ENCODE measurements at regions not wholly inside any gene's neighbourhood (a gene's known extent, or its start where the extent isn't known, plus 50 kb on each side); places are given as distances from the start of the nearest gene placed in this dataset.

DNA sequence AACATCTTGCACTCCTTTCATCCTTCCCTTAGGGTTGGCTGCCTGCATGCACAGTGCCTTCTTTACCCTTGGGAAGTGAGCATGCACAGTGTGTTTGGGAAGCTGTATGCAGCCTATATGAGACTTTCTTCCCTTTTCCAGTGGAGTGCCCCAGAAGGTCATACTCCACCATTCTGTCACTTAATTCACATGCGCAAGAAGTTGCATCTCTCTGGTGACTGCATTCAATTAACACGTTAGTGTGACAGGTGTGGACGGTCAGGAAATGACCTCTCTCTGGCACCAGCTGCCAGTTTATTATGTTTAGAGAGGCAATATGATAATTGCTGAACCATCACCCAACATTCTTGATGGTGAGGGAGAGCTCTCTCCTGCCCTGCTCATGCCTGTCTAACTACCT, 770.0 kb downstream of the FLRT2 start:
- Histone ChIP-seq H3K9me3 (ENCODE audit: control insufficient read depth, low read length) (no peaks in the 10 kb centered on the region), H3K27ac (ENCODE audit: low read depth, low read length, severe bottlenecking) (no peak overlapping the region), H3K4me3 (ENCODE audit: extremely low read depth, insufficient read depth, low read length, poor library complexity, severe bottlenecking) (no peak overlapping the region), H3K36me3 (ENCODE audit: control insufficient read depth, insufficient read depth, low read length) (no peaks in the 10 kb centered on the region), H3K4me1 (ENCODE audit: control insufficient read depth, insufficient read depth, low read length, poor library complexity, severe bottlenecking) (no peaks in the 10 kb centered on the region)
- no CpG with 5 or more reads among the region's 3 CpGs for WGBS, 2 experiments (ENCODE audit: insufficient coverage in 2 of 2)

DNA sequence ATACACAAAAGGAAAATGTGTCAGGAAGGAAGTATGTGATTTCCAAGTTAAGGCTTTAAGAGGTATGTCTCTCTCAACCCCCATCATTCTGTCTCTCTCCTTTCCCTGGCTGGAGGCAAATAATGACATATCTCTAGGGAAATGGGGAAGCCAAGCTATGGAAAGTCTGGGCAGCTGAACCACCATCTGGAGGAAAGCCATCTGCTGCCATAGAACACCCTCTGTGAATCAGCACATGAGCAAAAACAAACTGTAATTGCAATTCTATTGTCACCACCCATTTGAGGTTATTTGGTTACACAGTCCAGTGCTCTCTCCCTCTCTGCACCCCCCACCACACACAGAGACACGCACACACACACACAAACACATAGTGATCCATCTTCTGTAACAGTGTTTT, 766.2 kb downstream of the FLRT2 start:
- Histone ChIP-seq H3K9me3 (ENCODE audit: control insufficient read depth, low read length) (no peaks in the 10 kb centered on the region), H3K36me3 (ENCODE audit: control insufficient read depth, insufficient read depth, low read length) (no peaks in the 10 kb centered on the region), H3K4me1 (ENCODE audit: control insufficient read depth, insufficient read depth, low read length, poor library complexity, severe bottlenecking) (no peaks in the 10 kb centered on the region), H3K4me3 (ENCODE audit: extremely low read depth, insufficient read depth, low read length, poor library complexity, severe bottlenecking) (no peak overlapping the region), H3K27ac (ENCODE audit: low read depth, low read length, severe bottlenecking) (no peak overlapping the region)
- no CpG with 5 or more reads among the region's 1 CpG for WGBS, 2 experiments (ENCODE audit: insufficient coverage in 2 of 2)

DNA sequence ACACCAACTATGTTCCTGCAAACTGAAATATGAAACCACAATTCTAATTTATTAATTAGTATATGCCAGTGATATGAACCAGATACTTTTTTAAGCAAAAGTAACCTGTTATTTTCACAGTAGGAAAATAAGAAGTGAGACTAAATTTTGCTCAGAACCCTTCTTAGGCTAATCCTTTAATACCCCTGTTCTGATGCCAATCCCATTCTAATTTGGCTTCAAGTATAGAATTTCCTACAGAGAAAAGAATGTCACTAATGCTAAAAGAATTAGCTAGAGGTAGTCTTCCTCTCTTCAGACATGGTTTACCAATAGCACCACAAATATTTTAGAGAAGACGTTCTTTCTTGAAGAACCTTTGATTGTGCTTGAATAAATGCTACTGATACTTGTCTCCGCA, 758.4 kb downstream of the FLRT2 start:
- Histone ChIP-seq H3K27ac (ENCODE audit: low read depth, low read length, severe bottlenecking) (no peak overlapping the region), H3K4me3 (ENCODE audit: extremely low read depth, insufficient read depth, low read length, poor library complexity, severe bottlenecking) (no peak overlapping the region), H3K9me3 (ENCODE audit: control insufficient read depth, low read length) (no peaks in the 10 kb centered on the region), H3K4me1 (ENCODE audit: control insufficient read depth, insufficient read depth, low read length, poor library complexity, severe bottlenecking) (no peaks in the 10 kb centered on the region), H3K36me3 (ENCODE audit: control insufficient read depth, insufficient read depth, low read length) (no peaks in the 10 kb centered on the region)
- WGBS, 2 experiments (ENCODE audit: insufficient coverage in 2 of 2), result no CpG with 5 or more reads among the region's 2 CpGs

DNA sequence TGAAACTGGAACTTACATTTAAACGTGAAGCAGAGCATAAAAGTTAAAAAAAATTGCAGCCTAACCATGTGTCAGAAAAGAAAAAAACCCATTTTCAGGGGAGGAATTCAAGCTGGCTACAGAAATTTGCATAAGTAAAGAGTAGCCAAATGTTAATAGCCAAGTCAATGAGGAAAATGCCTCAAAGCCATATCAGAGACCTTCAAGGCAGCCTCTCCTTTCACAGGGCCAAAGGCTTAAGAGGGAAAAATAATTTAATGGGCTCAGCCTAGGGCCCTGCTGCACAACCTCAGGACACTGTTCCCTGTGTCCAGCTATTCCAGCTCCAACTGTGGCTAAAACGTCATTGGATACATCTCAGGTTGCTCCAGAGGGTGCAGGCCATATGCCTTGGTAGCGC, 749.5 kb downstream of the FLRT2 start:
- Histone ChIP-seq H3K4me3 (ENCODE audit: extremely low read depth, insufficient read depth, low read length, poor library complexity, severe bottlenecking) (no peak overlapping the region), H3K36me3 (ENCODE audit: control insufficient read depth, insufficient read depth, low read length) (no peaks in the 10 kb centered on the region), H3K4me1 (ENCODE audit: control insufficient read depth, insufficient read depth, low read length, poor library complexity, severe bottlenecking) (no peaks in the 10 kb centered on the region), H3K9me3 (ENCODE audit: control insufficient read depth, low read length) (no peaks in the 10 kb centered on the region), H3K27ac (ENCODE audit: low read depth, low read length, severe bottlenecking) (no peak overlapping the region)
- WGBS, 2 experiments (ENCODE audit: insufficient coverage in 2 of 2), result 69 to 78% methylated on average over 1 to 3 of the region's 3 CpGs

DNA sequence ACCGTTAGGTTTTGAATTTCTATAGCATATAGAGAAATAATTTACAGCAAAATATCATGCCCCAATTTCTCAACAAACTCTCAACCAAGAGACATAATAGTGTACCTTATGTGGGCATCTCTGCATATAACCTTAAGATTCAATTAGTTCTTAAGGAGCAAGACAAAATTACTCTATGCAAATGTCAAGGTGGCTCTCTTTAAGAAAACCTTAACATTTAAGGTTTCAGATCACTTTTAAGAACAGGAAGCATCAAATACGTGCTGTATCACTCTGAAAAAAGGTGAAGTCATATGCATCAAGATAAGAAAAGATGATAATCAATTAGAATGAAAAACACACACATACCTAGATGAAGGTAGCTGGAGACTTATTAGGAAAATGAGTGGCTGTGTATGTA, 728.0 kb downstream of the FLRT2 start:
- H3K4me3 ChIP-seq (ENCODE audit: extremely low read depth, insufficient read depth, low read length, poor library complexity, severe bottlenecking), result no peak overlapping the region
- H3K36me3 ChIP-seq (ENCODE audit: control insufficient read depth, insufficient read depth, low read length), result no peaks in the 10 kb centered on the region
- no peaks in the 10 kb centered on the region for H3K4me1 ChIP-seq (ENCODE audit: control insufficient read depth, insufficient read depth, low read length, poor library complexity, severe bottlenecking)
- H3K27ac ChIP-seq (ENCODE audit: low read depth, low read length, severe bottlenecking), result no peak overlapping the region
- no CpG with 5 or more reads among the region's 2 CpGs for WGBS, 2 experiments (ENCODE audit: insufficient coverage in 2 of 2)
- no peaks in the 10 kb centered on the region for H3K9me3 ChIP-seq (ENCODE audit: control insufficient read depth, low read length)

DNA sequence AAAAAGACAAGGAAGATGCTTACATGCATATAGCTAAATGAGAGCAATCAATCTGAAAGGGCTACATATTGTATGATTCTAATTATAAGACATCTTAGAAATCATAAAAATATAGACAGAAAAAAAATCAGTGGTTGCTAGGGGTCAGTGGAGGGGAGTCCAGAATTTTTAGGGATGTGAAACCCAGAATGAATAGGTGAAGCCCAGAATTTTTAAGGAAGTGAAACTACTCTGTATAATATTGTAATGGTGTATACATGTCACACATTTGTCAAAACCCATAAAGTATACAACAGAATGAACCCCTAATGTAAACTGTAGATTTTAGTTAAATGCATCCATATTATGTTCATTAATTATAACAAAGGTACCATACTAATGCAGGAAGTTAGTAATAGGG, 713.2 kb downstream of the FLRT2 start:
- Histone ChIP-seq H3K36me3 (ENCODE audit: control insufficient read depth, insufficient read depth, low read length) (no peaks in the 10 kb centered on the region), H3K27ac (ENCODE audit: low read depth, low read length, severe bottlenecking) (no peak overlapping the region), H3K9me3 (ENCODE audit: control insufficient read depth, low read length) (no peaks in the 10 kb centered on the region), H3K4me3 (ENCODE audit: extremely low read depth, insufficient read depth, low read length, poor library complexity, severe bottlenecking) (no peak overlapping the region), H3K4me1 (ENCODE audit: control insufficient read depth, insufficient read depth, low read length, poor library complexity, severe bottlenecking) (no peaks in the 10 kb centered on the region)

DNA sequence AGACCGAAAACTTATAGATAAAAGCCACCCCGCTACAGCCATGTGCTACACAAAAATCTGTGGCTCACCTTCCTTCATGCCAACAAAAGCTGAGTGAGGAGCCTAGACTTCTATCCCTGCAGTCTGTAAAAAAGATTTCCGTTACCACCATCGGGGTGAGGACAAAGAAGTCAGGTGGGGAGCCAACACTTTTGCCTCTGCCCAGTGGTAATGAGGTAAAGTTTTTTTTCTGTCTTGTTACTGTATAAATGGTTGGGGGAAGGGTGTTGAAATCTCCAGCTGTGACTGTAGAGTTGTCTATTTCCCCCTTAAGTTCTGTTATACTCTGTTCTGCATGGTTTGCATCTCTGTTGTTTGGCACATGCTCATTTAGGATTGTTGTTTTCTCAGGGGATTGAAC, 707.8 kb downstream of the FLRT2 start:
- Histone ChIP-seq H3K27ac (ENCODE audit: low read depth, low read length, severe bottlenecking) (no peak overlapping the region), H3K9me3 (ENCODE audit: control insufficient read depth, low read length) (no peaks in the 10 kb centered on the region), H3K4me3 (ENCODE audit: extremely low read depth, insufficient read depth, low read length, poor library complexity, severe bottlenecking) (no peak overlapping the region), H3K36me3 (ENCODE audit: control insufficient read depth, insufficient read depth, low read length) (no peaks in the 10 kb centered on the region), H3K4me1 (ENCODE audit: control insufficient read depth, insufficient read depth, low read length, poor library complexity, severe bottlenecking) (no peaks in the 10 kb centered on the region)
- 40 to 63% methylated on average over 2 of the region's 4 CpGs for WGBS, 2 experiments (ENCODE audit: insufficient coverage in 2 of 2)

DNA sequence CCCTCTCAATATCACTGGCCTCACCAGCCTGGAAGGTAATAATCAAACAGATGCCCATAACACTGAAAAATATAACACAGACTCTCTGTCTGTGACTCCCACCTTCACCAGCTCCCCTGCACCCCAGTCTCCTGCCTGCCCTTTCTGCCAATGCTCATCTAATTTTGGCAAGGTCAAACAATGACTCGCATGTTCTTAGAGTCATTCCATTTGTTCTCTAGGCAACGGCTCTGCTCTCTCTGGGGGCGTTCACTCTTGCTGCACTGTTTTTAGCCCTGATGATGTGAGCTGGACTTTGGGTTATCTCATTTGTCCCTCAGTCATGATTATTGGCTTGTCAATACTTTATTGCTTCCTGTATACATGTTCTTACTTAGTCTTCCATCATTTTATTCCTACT, 691.8 kb downstream of the FLRT2 start:
- WGBS, 2 experiments (ENCODE audit: insufficient coverage in 2 of 2), result 46 to 60% methylated on average over 2 to 3 of the region's 3 CpGs

DNA sequence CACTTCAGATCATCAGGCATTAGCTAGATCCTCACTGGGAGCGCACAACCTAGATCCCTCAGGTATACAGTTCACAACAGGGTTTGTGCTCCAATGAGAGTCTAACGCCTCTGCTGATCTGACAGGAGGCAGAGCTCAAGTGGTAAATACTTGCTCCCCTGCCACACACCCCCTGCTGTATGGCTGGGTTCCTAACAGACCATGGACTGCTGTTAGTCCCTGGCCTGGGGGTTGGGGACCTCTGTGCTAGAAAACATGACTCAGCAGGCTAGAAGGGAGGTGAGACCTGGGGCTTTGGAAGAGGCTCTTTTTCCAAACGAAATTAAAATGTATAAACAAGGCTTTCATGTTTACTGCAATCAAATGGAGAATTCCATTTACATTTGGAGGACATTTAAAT, 691.1 kb downstream of the FLRT2 start:
- no peak overlapping the region for H3K27ac ChIP-seq (ENCODE audit: low read depth, low read length, severe bottlenecking)
- H3K36me3 ChIP-seq (ENCODE audit: control insufficient read depth, insufficient read depth, low read length), result no peaks in the 10 kb centered on the region
- no peak overlapping the region for H3K4me3 ChIP-seq (ENCODE audit: extremely low read depth, insufficient read depth, low read length, poor library complexity, severe bottlenecking)
- WGBS, 2 experiments (ENCODE audit: insufficient coverage in 2 of 2), result 53 to 57% methylated on average over 2 of the region's 3 CpGs
- no peaks in the 10 kb centered on the region for H3K4me1 ChIP-seq (ENCODE audit: control insufficient read depth, insufficient read depth, low read length, poor library complexity, severe bottlenecking)
- no peaks in the 10 kb centered on the region for H3K9me3 ChIP-seq (ENCODE audit: control insufficient read depth, low read length)

More for the DNA sequence above, 691.8 kb downstream of the FLRT2 start:
- no peak overlapping the region for H3K4me3 ChIP-seq (ENCODE audit: extremely low read depth, insufficient read depth, low read length, poor library complexity, severe bottlenecking)
- no peaks in the 10 kb centered on the region for H3K9me3 ChIP-seq (ENCODE audit: control insufficient read depth, low read length)
- H3K4me1 ChIP-seq (ENCODE audit: control insufficient read depth, insufficient read depth, low read length, poor library complexity, severe bottlenecking), result no peaks in the 10 kb centered on the region
- H3K36me3 ChIP-seq (ENCODE audit: control insufficient read depth, insufficient read depth, low read length), result no peaks in the 10 kb centered on the region
- H3K27ac ChIP-seq (ENCODE audit: low read depth, low read length, severe bottlenecking), result no peak overlapping the region

DNA sequence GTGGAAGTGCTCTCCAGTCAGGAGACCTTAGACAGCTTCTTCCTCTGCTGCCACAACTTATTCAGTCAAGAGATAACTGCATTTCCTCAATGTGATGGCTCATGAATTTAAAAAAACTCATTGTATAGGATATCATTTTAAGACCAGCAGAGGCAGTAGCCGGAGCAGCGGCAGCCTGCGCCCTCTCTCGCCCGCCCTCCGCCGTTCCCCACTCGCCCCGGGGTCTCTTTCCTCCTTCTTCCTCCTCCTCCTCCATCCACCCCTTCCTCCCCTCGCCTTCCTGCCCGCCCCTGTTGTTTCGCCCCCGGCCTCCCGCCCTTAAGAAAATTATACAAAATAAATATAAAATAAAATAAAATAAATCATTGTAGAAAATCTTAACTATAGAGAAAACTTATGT, 687.6 kb downstream of the FLRT2 start:
- H3K4me1 ChIP-seq (ENCODE audit: control insufficient read depth, insufficient read depth, low read length, poor library complexity, severe bottlenecking), result no peaks in the 10 kb centered on the region
- H3K27ac ChIP-seq (ENCODE audit: low read depth, low read length, severe bottlenecking), result no peak overlapping the region
- 70 to 84% methylated on average over 4 to 7 of the region's 14 CpGs for WGBS, 2 experiments (ENCODE audit: insufficient coverage in 2 of 2)
- no peak overlapping the region for H3K4me3 ChIP-seq (ENCODE audit: extremely low read depth, insufficient read depth, low read length, poor library complexity, severe bottlenecking)
- no peaks in the 10 kb centered on the region for H3K36me3 ChIP-seq (ENCODE audit: control insufficient read depth, insufficient read depth, low read length)
- no peaks in the 10 kb centered on the region for H3K9me3 ChIP-seq (ENCODE audit: control insufficient read depth, low read length)

DNA sequence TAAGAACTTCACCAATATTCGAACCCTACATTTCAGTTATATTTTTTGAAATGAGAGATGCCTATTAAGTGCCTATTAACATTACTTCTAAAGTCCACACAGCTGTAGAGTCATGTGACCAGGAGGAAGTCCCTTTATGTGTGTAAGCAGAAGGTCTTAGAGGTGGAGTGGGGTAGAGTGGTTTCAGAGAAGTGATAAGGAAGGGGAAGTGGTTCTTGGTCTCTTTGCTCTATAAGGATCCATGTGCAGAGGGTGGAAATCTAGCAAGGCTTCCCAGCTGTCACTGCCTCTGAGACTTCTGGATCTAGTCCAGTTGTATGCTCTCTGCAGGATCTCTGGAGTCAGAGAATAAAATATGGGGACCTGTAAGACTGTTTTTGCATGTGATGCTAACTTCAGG, 673.9 kb downstream of the FLRT2 start:
- no peaks in the 10 kb centered on the region for H3K36me3 ChIP-seq (ENCODE audit: control insufficient read depth, insufficient read depth, low read length)
- H3K9me3 ChIP-seq (ENCODE audit: control insufficient read depth, low read length), result no peaks in the 10 kb centered on the region
- no peak overlapping the region for H3K4me3 ChIP-seq (ENCODE audit: extremely low read depth, insufficient read depth, low read length, poor library complexity, severe bottlenecking)
- WGBS, 2 experiments (ENCODE audit: insufficient coverage in 2 of 2), result no CpG with 5 or more reads among the region's 1 CpG
- no peak overlapping the region for H3K27ac ChIP-seq (ENCODE audit: low read depth, low read length, severe bottlenecking)
- no peaks in the 10 kb centered on the region for H3K4me1 ChIP-seq (ENCODE audit: control insufficient read depth, insufficient read depth, low read length, poor library complexity, severe bottlenecking)

DNA sequence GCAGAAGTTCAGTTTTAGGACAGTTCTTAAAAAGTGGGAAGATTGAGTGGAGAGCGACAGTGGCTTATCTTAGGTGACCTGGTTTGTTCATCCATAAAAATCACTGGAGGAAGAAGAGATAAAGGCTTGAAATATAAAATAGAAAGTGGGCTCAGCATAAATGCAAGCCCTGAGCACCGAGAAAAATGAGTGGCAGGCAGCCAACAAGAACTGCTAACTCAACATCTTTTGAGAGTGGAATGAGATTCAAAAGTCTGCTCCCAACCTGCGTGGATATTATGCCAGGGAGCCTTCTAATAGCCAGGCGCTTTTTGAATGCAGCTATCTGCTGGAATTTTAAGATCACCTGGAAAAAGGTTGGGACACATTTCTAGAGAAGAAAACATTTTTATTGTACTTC, 666.5 kb downstream of the FLRT2 start:
- no peaks in the 10 kb centered on the region for H3K36me3 ChIP-seq (ENCODE audit: control insufficient read depth, insufficient read depth, low read length)
- H3K4me1 ChIP-seq (ENCODE audit: control insufficient read depth, insufficient read depth, low read length, poor library complexity, severe bottlenecking), result no peaks in the 10 kb centered on the region
- no peak overlapping the region for H3K4me3 ChIP-seq (ENCODE audit: extremely low read depth, insufficient read depth, low read length, poor library complexity, severe bottlenecking)
- WGBS, 2 experiments (ENCODE audit: insufficient coverage in 2 of 2), result 87 to 93% methylated on average over 3 to 4 of the region's 4 CpGs
- H3K9me3 ChIP-seq (ENCODE audit: control insufficient read depth, low read length), result no peaks in the 10 kb centered on the region
- no peak overlapping the region for H3K27ac ChIP-seq (ENCODE audit: low read depth, low read length, severe bottlenecking)
